SH-SY5Y (cell line): ENCODE measurements at regions not wholly inside any gene's neighbourhood (a gene's known extent, or its start where the extent isn't known, plus 50 kb on each side); places are given as distances from the start of the nearest gene placed in this dataset.

Experiments
- GATA2 ChIP-seq: IDR thresholded peaks from 2 replicates; pipeline ENCODE4 v1.6.1; 2011; ENCODE audit warnings: mild to moderate bottlenecking, low read depth, low read length
- GATA3 ChIP-seq: IDR thresholded peaks from 2 replicates; pipeline ENCODE4 v1.6.1; 2011; ENCODE audit warnings: low read depth, mild to moderate bottlenecking, low read length, moderate library complexity

DNA sequence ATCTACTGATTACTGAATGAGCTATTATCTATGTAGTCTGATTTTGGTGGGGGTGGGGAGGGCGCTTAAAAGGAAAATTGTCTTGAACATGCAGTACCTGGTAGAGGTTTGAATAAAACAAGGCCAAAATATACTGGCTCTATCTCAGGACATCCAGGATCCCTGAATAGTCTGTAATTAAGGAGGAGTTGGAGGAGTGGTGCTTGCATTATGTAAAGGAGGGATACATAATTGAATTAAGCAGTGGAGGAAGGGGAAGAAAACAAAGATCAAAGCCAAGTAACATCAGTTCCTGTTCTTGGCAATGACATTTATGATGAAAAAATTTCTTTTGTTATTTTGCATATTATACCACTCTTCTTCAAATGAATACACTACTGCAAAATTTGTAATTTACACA, 539.4 kb upstream of the ZEB2 start:
- TF ChIP-seq GATA3 (no peak), GATA2 (no peak)
